ENCODE measurements at regions not wholly inside any gene's neighbourhood (a gene's known extent, or its start where the extent isn't known, plus 50 kb on each side); places are given as distances from the start of the nearest gene placed in this dataset.
"Not testable (repeated sequence)": the region's sequence is repeated elsewhere in the genome, so short reads cannot be mapped to it uniquely, and the experiment has no call there.

DNA sequence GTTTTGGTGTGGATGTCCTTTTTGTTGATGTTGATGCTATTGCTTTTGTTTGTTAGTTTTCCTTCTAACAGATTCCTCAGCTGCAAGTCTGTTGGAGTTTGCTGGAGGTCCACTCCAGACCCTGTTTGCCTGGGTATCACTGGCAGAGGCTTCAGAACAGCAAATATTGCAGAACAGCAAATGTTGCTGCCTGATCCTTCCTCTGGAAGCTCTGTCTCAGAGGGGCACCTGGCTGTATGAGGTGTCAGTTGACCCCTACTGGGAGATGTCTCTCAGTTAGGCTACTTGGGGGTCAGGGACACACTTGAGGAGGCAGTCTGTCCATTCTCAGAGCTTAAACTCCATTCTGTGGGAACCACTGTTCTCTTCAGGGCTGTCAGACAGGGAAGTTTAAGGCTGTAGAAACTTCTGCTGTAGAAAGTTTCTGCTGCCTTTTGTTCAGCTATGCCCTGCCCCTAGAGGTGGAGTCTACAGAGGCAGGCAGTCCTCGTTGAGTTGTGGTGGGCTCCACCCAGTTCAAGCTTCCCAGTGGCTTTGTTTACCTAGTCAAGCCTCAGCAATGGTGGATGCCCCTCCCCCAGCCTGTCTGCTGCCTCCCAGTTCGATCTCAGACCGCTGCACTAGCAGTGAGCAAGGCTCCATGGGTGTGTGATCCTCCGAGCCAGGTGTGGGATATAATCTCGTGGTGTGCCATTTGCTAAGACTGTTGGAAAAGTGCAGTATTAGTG, 166.4 kb upstream of the TPTE start:
- not testable (repeated sequence) for H3K4me1 ChIP-seq; H3K27ac ChIP-seq; H3K36me3 ChIP-seq; DNase-seq (ENCODE audit: low spot score); H3K4me3 ChIP-seq; H3K27me3 ChIP-seq
- peaks cover 0 to 20% of the 10 kb centered on the region in 2 donors for H3K9me3 ChIP-seq

DNA sequence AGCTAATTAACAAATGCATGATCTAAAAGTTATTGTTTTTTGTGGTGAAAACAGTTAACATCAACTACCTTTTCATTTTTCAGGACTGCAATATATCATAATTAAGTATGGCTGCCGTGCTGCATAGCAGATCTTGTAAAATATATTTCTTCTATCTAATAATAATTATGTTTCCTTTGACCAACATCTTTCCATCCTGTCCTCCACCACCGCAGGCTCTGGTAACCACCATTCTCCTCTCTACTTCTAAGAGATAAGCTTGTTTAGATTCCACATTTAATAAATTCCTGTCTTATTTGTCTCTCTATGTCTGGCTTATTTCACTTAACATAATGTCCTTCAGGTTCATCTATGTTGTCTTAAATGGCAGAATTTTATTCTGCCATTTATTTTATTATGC, 162.3 kb upstream of the TPTE start:
- H3K27me3 ChIP-seq; H3K4me1 ChIP-seq; H3K4me3 ChIP-seq; DNase-seq (ENCODE audit: low spot score); H3K36me3 ChIP-seq; H3K27ac ChIP-seq: not testable (repeated sequence)
- H3K9me3 ChIP-seq = peaks cover 0 to 13% of the 10 kb centered on the region in 2 donors

DNA sequence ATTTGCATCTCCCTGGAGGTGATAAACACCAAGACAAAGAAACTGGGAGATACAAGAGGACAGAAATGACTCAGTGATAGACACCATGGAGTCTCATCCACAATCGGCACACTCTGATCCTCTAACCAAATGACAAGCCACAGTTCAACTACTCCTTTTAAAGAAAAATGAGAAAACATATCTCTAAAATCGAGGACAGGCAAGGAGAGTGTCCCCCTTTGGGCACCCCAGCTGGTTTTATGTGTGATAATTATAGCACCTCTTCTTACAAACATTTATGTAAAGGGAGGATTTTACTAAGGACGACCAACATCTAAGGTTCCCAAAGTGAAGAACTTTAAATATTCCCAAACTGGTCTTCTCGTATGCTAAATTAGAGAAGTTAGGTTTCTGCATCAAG, 161.5 kb upstream of the TPTE start:
- DNase-seq (ENCODE audit: low spot score); H3K4me3 ChIP-seq; H3K27ac ChIP-seq; H3K36me3 ChIP-seq; H3K27me3 ChIP-seq; H3K4me1 ChIP-seq: not testable (repeated sequence)
- peaks cover 0 to 11% of the 10 kb centered on the region in 2 donors for H3K9me3 ChIP-seq

DNA sequence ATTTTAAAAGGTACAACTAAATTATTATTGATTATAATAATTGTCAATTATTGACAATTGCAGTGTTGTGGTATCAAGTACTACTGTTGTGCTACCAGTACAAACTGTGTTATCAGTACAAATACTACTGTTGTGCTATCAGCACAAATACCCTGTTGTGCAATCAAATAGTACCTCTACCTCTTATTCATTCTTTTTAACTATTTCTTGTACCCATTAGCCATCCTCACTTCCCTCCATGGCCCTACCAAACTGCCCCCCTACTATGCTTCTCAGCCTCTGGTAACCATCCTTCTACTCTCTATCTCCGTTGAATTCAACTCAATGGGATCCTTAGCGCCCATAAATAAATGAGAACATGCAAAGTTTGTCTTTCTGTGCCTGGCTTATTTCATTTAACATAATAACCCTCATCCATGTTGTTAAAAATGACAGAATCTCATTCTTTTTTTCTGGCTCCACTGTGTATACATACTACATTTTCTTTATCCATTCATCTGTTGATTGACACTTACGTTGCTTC, 160.1 kb upstream of the TPTE start:
- not testable (repeated sequence) for H3K27ac ChIP-seq; H3K9me3 ChIP-seq; H3K27me3 ChIP-seq; DNase-seq (ENCODE audit: low spot score); H3K4me1 ChIP-seq; H3K4me3 ChIP-seq; H3K36me3 ChIP-seq

DNA sequence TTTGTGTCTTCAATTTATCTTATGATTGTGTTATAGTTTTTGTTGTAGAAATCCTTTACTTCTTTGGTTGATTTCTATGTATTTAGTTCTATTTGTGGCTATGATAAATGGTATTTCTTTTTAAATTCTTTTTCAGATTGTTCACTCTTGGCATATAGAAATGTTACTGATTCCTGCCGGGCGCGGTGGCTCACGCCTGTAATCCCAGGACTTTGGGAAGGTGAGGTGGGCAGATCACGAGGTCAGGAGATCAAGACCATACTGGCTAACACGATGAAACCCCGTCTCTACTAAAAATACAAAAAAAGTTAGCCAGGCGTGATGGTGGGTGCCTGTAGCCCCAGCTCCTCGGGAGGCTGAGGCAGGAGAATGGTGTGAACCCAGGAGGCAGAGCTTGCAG, 158.6 kb upstream of the TPTE start:
- not testable (repeated sequence) for H3K4me3 ChIP-seq; H3K27me3 ChIP-seq; H3K36me3 ChIP-seq; DNase-seq (ENCODE audit: low spot score); H3K27ac ChIP-seq; H3K9me3 ChIP-seq; H3K4me1 ChIP-seq

DNA sequence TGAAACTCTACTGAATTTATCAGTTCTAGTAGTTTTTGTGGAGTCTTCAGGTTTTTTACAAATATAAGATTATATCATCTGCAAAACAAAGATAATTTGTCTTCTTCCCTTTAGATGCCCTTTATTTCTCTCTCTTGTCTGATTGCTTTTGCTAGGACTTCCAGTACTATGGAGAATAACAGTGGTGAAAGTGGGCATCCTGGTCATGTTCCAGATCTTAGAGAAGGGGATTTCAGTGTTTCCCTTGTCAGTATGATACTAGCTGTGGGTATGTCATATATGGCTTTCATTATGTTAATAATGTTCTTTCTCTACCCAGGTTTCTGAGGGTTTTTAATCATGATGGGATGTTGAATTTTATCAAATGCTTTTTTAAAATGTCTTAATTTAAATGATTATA, 158.1 kb upstream of the TPTE start:
- not testable (repeated sequence) for H3K36me3 ChIP-seq; H3K27me3 ChIP-seq; H3K4me3 ChIP-seq; H3K4me1 ChIP-seq; H3K27ac ChIP-seq; H3K9me3 ChIP-seq; DNase-seq (ENCODE audit: low spot score)

DNA sequence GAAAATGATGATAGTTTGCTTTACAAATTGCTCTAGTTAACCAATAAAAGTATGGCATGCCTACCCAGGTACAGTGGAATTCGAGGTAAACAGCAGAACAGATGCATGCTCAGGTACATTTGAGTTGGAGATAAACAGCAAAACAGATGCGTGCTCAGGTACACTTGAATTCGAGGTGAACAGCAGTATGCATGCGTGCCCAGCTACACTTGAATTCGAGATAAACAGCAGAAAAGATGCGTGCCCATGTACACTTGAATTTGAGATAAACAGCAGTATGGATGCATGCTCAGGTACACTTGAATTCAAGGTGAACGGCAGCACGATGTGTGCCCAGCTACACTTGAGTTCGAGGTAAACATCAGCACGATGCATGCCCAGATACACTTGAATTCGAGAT, 155.2 kb upstream of the TPTE start:
- not testable (repeated sequence) for H3K9me3 ChIP-seq; DNase-seq (ENCODE audit: low spot score); H3K4me3 ChIP-seq; H3K27me3 ChIP-seq; H3K36me3 ChIP-seq; H3K27ac ChIP-seq; H3K4me1 ChIP-seq

DNA sequence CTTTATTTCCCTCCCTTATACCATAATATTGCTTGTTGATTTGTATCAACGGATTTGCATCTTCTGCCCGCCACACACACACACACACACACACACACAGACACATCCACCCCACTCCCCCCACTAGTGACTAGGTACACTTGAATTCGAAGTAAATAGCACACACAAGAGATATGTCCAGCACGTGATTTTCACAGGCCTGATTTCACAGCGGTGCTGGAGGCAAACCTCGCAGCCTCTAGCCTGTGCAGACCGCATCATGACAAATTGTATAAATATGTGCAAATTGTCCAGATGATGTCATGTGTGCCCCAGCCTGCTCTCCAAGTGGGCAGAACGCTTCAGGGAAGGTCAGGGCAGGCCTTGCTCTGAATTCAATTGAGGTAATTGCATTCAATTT, 153.8 kb upstream of the TPTE start:
- not testable (repeated sequence) for H3K4me3 ChIP-seq; H3K36me3 ChIP-seq; H3K27me3 ChIP-seq; H3K27ac ChIP-seq; DNase-seq (ENCODE audit: low spot score); H3K4me1 ChIP-seq; H3K9me3 ChIP-seq

DNA sequence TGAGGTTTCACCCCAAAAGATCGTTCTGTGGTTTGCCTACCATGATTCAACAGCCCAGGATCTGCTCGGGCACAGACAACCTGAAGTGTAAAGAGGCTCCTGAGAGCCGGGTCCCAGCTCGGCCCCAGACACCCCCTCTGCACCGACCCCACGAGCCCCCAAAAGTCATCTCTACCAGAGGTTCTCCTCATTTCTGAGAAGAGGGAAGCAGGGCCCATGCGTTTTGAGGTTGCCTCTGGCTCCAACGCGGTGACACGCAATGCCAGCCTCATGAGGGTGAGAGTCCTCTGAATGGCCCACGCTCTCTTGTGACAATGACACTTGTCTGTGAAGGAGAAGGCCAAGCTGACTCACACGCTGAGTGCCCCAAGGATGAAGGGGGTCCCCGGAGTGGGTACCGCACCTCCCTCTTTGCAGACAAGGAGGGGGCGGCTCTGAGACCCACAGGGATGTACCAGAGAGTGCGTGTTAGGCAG, 153.0 kb upstream of the TPTE start:
- not testable (repeated sequence) for H3K27ac ChIP-seq; H3K4me3 ChIP-seq; H3K36me3 ChIP-seq; H3K4me1 ChIP-seq; H3K27me3 ChIP-seq; DNase-seq (ENCODE audit: low spot score); H3K9me3 ChIP-seq

DNA sequence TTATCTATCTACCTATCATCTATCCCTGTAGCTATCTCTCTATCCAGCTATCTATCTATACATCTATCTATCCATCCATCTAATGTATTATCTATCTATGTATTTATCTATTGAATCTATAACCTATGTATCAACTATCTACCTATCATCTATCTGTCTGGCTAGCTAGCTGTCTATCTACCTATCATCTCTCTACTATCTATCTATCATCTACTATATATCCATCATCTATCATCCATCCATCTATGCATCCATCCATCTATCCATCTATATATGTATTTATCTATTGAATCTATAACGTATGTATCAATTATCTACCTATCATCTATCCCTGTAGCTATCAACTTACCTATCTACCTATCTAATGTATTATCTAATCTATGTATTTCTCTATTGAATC, 152.1 kb upstream of the TPTE start:
- H3K27ac ChIP-seq; H3K36me3 ChIP-seq; H3K4me3 ChIP-seq; H3K4me1 ChIP-seq; DNase-seq (ENCODE audit: low spot score); H3K9me3 ChIP-seq; H3K27me3 ChIP-seq: not testable (repeated sequence)

DNA sequence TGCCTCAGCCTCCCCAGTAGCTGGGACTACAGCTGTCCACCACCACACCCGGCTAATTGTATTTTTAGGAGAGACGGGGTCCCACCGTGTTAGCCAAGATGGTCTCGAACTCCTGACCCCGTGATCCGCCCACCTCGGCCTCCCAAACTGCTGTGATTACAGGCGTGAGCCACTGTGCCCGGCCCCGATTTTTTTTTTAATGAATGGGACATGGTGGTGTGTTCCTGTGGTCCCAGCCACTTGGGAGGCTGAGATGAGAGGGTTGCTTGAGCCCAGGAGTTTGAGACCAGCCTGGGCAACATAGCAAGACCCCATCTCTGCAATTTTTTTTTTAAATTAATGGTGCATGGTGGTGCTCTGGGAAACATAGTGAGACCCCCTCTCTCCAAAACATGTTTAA, 143.6 kb upstream of the TPTE start:
- not testable (repeated sequence) for DNase-seq (ENCODE audit: low spot score); H3K9me3 ChIP-seq

DNA sequence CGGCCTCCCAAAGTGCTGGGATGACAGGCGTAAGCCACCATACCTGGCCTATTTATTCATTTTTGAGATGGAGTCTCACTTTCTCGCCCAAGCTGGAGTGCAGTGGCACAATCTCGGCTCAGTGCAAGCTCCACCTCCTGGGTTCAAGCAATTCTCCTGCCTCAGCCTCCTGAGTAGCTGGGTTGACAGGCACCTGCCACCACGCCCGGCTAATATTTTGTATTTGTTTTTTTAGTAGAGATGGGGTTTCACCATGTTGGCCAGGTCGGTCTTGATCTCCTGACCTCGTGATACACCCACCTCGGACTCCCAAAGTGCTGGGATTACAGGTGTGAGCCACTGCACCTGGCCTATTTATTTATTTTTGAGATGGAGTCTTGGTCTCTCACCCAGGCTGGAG, 141.6 kb upstream of the TPTE start:
- H3K4me3 ChIP-seq; H3K4me1 ChIP-seq; H3K36me3 ChIP-seq; DNase-seq (ENCODE audit: low spot score); H3K27ac ChIP-seq; H3K27me3 ChIP-seq: not testable (repeated sequence)
- H3K9me3 ChIP-seq = peaks cover 0 to 12% of the 10 kb centered on the region in 2 donors

More for the DNA sequence above, 143.6 kb upstream of the TPTE start:
- H3K4me3 ChIP-seq, H3K27ac ChIP-seq, H3K36me3 ChIP-seq, H3K4me1 ChIP-seq, H3K27me3 ChIP-seq: not testable (repeated sequence)

DNA sequence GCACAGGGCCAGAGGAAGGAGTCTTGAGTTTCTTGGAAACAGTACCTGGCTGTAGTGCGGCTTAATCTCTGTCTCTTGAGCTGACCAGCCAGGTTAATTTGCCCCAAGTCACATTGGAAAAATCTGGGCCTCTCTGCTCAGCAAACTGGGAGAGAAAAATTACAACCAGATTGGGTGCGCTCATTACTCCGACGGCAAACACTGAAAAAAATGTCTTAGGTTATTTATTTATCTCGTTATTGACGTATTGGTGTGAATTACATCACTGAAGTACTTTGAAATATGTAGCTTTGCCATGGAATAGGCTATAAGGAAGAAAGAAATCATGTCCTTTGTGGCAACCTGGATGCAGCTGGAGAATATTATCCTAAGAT, 139.7 kb upstream of the TPTE start:
- not testable (repeated sequence) for H3K4me3 ChIP-seq; H3K27me3 ChIP-seq; DNase-seq (ENCODE audit: low spot score); H3K4me1 ChIP-seq; H3K27ac ChIP-seq; H3K36me3 ChIP-seq
- H3K9me3 ChIP-seq = peaks cover 0 to 26% of the 10 kb centered on the region in 2 donors

DNA sequence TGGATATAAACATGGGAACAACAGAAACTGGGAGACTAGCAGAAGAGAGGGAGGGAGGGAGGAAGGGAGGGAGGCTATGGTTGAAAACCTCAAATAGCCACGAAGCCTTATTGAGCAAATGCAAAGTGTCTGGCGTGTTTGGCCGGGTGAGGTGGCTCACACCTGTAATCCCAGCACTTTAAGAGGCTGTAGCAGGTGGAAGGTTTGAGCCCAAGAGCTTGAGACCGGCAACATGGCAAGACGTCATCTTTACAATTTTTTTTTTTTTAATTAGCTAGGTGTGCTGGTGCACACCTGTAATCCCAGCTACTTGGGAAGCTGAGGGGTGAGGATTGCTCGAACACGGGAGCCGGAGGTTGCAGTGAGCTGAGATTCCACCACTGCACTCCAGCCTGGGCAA, 139.2 kb upstream of the TPTE start:
- DNase-seq (ENCODE audit: low spot score); H3K27ac ChIP-seq; H3K27me3 ChIP-seq; H3K4me1 ChIP-seq; H3K4me3 ChIP-seq; H3K36me3 ChIP-seq: not testable (repeated sequence)
- H3K9me3 ChIP-seq = peaks cover 0 to 29% of the 10 kb centered on the region in 2 donors

DNA sequence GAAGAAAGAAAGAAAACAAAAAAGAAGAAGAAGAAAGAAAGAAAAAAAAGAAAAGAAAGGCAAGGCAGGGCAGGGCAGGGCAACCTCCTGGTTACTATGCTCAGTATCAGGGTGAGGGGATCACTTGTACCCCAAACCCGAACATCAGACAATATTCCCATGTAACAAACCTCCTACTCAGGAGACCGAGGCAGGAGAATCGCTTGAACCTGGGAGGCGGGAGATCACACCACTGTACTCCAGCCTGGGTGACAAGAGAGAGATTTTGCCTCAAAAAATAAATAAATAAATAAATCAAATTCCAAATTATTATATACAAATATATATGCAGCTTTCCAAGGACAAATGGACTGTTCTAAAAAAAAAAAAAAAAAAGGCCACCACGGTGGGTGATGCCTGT, 138.8 kb upstream of the TPTE start:
- DNase-seq (ENCODE audit: low spot score) = not testable (repeated sequence)

DNA sequence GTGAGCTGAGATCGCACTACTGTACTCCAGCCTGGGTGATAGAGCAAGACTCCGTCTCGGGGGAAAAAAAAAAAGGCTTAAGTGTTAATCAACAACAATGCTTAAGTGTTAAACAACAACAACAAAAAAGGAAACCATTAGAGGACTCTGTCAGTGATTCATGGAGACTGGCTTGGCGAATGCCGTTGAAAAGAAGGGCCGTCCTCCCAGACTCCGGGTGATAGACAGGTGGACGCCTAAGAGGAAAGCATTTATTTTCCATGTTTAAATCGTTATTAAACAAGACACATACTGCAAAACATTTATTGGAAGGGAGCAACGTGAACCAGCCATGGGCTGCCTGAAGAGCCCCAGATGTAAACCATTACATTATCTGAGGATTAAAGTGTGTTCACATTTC, 137.8 kb upstream of the TPTE start:
- not testable (repeated sequence) for DNase-seq (ENCODE audit: low spot score); H3K4me3 ChIP-seq
- peaks cover 0 to 30% of the 10 kb centered on the region in 2 donors for H3K9me3 ChIP-seq

More for the DNA sequence above, 138.8 kb upstream of the TPTE start:
- not testable (repeated sequence) for H3K4me1 ChIP-seq, H3K36me3 ChIP-seq, H3K27me3 ChIP-seq, H3K27ac ChIP-seq, H3K4me3 ChIP-seq
- H3K9me3 ChIP-seq = peaks cover 0 to 30% of the 10 kb centered on the region in 2 donors

More for the DNA sequence above, 137.8 kb upstream of the TPTE start:
- not testable (repeated sequence) for H3K27ac ChIP-seq, H3K4me1 ChIP-seq, H3K27me3 ChIP-seq, H3K36me3 ChIP-seq
